Stimulated activated memory B cell treated with anti-CD40 and anti-IgM and Interleukin-4, amounts not matched to agents 10 μg/mL and 1 μg/mL and 100 μg/mL, for 72 hours (primary cell): ENCODE measurements at regions not wholly inside any gene's neighbourhood (a gene's known extent, or its start where the extent isn't known, plus 50 kb on each side); places are given as distances from the start of the nearest gene placed in this dataset.
"Not testable (repeated sequence)": the region's sequence is repeated elsewhere in the genome, so short reads cannot be mapped to it uniquely, and the experiment has no call there.

Source experiments
- ATAC-seq: fragments of 150-1000 bp; cut with Tn5 transposase; 2 replicates; pipeline ENCODE4 v1.10.0; 2021
- H3K27ac Mint-ChIP-seq: one replicate; pipeline ENCODE4 v1.8.0; 2022; ENCODE audit warnings: mild to moderate bottlenecking, mixed read lengths
- H3K27me3 Mint-ChIP-seq: one replicate; pipeline ENCODE4 v1.8.0; 2022; ENCODE audit warnings: mixed read lengths
- H3K36me3 Mint-ChIP-seq: one replicate; pipeline ENCODE4 v1.8.0; 2022; ENCODE audit warnings: mixed read lengths
- H3K4me1 Mint-ChIP-seq: one replicate; pipeline ENCODE4 v1.8.0; 2022; ENCODE audit warnings: mixed read lengths
- H3K4me3 Mint-ChIP-seq: one replicate; pipeline ENCODE4 v1.8.0; 2022; ENCODE audit warnings: mild to moderate bottlenecking, moderate library complexity, mixed read lengths
- H3K9me3 Mint-ChIP-seq: one replicate; pipeline ENCODE4 v1.8.0; 2022; ENCODE audit warnings: mixed read lengths

- no peak for ATAC-seq
- no peak overlapping the region for H3K4me3 Mint-ChIP-seq
- H3K27me3 Mint-ChIP-seq: no peaks in the 10 kb centered on the region
Measured at GRCh38 chr19:30287973-30288372, 84.2 kb upstream of the ZNF536 start.

GRCh38 chr19:30288911-30289310 lies 83.3 kb upstream of the ZNF536 start:
- ATAC-seq: no peak

More at GRCh38 chr19:30287973-30288372, 84.2 kb upstream of the ZNF536 start:
- no peaks in the 10 kb centered on the region for H3K36me3 Mint-ChIP-seq
- peaks cover 21% of the 10 kb centered on the region for H3K9me3 Mint-ChIP-seq
- H3K27ac Mint-ChIP-seq: no peak overlapping the region
- H3K4me1 Mint-ChIP-seq: no peaks in the 10 kb centered on the region

DNA sequence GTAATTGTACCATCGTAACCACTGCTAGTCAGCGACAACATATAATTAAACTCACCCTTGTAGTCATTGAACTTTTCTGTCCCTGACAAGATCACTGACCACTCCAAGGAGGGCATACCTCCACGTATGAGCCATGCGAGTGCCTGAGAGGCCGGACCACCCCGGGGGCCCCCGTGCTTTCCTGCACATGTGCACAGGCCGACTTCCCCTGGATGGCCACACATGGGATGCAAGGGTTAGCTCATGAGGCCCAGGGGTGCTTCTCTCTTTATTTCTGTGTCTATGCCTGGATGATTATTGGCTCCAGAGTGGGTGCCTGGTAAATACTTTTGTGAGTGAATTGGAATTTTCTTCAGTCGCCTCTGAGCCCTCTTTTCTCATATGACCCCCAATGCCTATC lies 82.8 kb upstream of the ZNF536 start:
- H3K4me3 Mint-ChIP-seq: no peak overlapping the region
- no peaks in the 10 kb centered on the region for H3K36me3 Mint-ChIP-seq
- H3K9me3 Mint-ChIP-seq: peaks cover 24% of the 10 kb centered on the region
- no peaks in the 10 kb centered on the region for H3K4me1 Mint-ChIP-seq
- no peak overlapping the region for H3K27ac Mint-ChIP-seq
- H3K27me3 Mint-ChIP-seq: no peaks in the 10 kb centered on the region
- ATAC-seq: no peak

More at GRCh38 chr19:30288911-30289310, 83.3 kb upstream of the ZNF536 start:
- Mint-ChIP-seq H3K27ac (no peak overlapping the region), H3K36me3 (no peaks in the 10 kb centered on the region), H3K4me3 (no peak overlapping the region), H3K9me3 (peaks cover 23% of the 10 kb centered on the region), H3K4me1 (no peaks in the 10 kb centered on the region), H3K27me3 (no peaks in the 10 kb centered on the region)

GRCh38 chr19:30290805-30291204 lies 81.4 kb upstream of the ZNF536 start:
- not testable (repeated sequence) for H3K36me3 Mint-ChIP-seq, H3K27ac Mint-ChIP-seq, H3K4me1 Mint-ChIP-seq, H3K27me3 Mint-ChIP-seq, ATAC-seq, H3K4me3 Mint-ChIP-seq
- peaks cover 24% of the 10 kb centered on the region for H3K9me3 Mint-ChIP-seq

GRCh38 chr19:30293051-30293785 lies 79.0 kb upstream of the ZNF536 start:
- ATAC-seq: no peak

DNA sequence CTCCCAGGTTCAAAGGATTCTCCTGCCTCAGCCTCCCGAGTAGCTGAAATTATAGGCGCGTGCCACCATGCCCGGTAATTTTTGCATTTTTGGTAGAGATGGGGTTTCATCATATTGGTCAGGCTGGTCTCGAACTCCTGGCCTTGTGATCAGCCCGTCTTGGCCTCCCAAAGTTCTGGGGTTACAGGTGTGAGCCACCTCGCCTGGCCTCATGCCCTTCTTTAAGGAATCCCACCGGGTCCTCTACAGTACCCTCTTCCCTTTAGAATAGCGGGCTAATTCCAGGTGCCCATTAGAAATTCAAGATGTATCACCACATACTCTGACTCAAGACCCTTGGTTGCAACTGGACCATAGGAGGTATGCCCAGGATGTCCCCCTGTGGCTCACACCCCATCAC lies 74.2 kb upstream of the ZNF536 start:
- Mint-ChIP-seq H3K36me3 (no peaks in the 10 kb centered on the region), H3K4me3 (no peak overlapping the region), H3K9me3 (peaks cover 3% of the 10 kb centered on the region), H3K27ac (no peak overlapping the region), H3K27me3 (no peaks in the 10 kb centered on the region), H3K4me1 (no peaks in the 10 kb centered on the region)
- no peak for ATAC-seq

More at GRCh38 chr19:30293051-30293785, 79.0 kb upstream of the ZNF536 start:
- Mint-ChIP-seq H3K9me3 (peaks cover 6% of the 10 kb centered on the region), H3K4me1 (no peaks in the 10 kb centered on the region), H3K27ac (no peak overlapping the region), H3K36me3 (no peaks in the 10 kb centered on the region), H3K4me3 (no peak overlapping the region), H3K27me3 (no peaks in the 10 kb centered on the region)

GRCh38 chr19:30303131-30303654 lies 69.0 kb upstream of the ZNF536 start:
- no peaks in the 10 kb centered on the region for H3K4me1 Mint-ChIP-seq

GRCh38 chr19:30304540-30304939 lies 67.6 kb upstream of the ZNF536 start:
- Mint-ChIP-seq H3K27me3 (no peaks in the 10 kb centered on the region), H3K27ac (no peak overlapping the region), H3K4me1 (no peaks in the 10 kb centered on the region), H3K36me3 (no peaks in the 10 kb centered on the region), H3K4me3 (no peak overlapping the region), H3K9me3 (peaks cover 8% of the 10 kb centered on the region)
- ATAC-seq: no peak

More at GRCh38 chr19:30303131-30303654, 69.0 kb upstream of the ZNF536 start:
- no peaks in the 10 kb centered on the region for H3K36me3 Mint-ChIP-seq
- H3K9me3 Mint-ChIP-seq: no peaks in the 10 kb centered on the region
- H3K27ac Mint-ChIP-seq: no peak overlapping the region
- H3K4me3 Mint-ChIP-seq: no peak overlapping the region
- H3K27me3 Mint-ChIP-seq: no peaks in the 10 kb centered on the region
- no peak for ATAC-seq

GRCh38 chr19:30305346-30306060 lies 66.7 kb upstream of the ZNF536 start:
- peaks cover 11% of the 10 kb centered on the region for H3K9me3 Mint-ChIP-seq
- H3K4me3 Mint-ChIP-seq: no peak overlapping the region
- no peaks in the 10 kb centered on the region for H3K4me1 Mint-ChIP-seq
- H3K27ac Mint-ChIP-seq: no peak overlapping the region
- no peaks in the 10 kb centered on the region for H3K27me3 Mint-ChIP-seq
- H3K36me3 Mint-ChIP-seq: no peaks in the 10 kb centered on the region
- no peak for ATAC-seq

DNA sequence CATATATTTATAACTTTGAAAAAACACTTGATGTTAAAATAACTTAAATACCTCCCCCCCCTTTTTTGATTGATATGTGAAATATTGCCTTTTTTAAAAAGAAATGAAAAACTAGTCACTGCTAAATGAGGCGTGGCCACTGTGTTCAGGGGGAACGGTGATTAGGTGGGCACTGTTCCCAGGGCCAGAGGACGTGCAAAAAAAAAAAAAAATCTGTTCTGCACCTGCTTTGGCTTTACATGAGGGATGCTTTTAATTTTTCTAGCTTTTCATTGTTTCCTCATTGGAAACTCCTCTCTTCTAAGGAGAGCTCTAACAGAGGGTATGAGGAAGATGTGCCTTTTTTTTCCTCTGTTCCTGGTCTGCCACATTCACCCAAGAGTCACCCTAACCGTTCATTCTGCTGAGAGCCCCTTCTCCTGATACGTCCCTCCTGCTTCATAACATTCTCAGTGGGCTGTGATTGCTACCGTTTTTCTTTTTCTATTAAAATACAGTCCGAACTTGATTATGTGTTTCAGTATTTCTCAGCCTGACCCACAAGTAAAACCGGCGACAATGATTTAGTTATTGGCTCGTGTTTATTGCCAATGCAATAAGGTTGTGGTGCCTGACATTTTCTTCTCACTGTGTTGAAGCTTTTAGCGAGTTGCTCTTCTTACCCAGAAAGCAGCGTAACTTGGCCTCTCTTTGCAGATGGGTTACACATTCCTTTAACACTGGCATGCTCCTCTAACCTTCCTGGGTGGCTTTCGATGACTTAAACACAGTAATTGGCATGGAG lies 64.8 kb upstream of the ZNF536 start:
- H3K27me3 Mint-ChIP-seq: no peaks in the 10 kb centered on the region
- H3K27ac Mint-ChIP-seq: no peak overlapping the region
- H3K4me3 Mint-ChIP-seq: no peak overlapping the region
- H3K4me1 Mint-ChIP-seq: no peaks in the 10 kb centered on the region
- no peaks in the 10 kb centered on the region for H3K36me3 Mint-ChIP-seq
- H3K9me3 Mint-ChIP-seq: peaks cover 11% of the 10 kb centered on the region
- no peak for ATAC-seq

GRCh38 chr19:30309176-30309575 lies 63.0 kb upstream of the ZNF536 start:
- Mint-ChIP-seq H3K27me3 (no peaks in the 10 kb centered on the region), H3K4me1 (no peaks in the 10 kb centered on the region), H3K36me3 (no peaks in the 10 kb centered on the region), H3K27ac (no peak overlapping the region), H3K9me3 (peaks cover 11% of the 10 kb centered on the region), H3K4me3 (no peak overlapping the region)
- no peak for ATAC-seq

- H3K27ac Mint-ChIP-seq: no peak overlapping the region
- no peak overlapping the region for H3K4me3 Mint-ChIP-seq
- no peaks in the 10 kb centered on the region for H3K4me1 Mint-ChIP-seq
- no peaks in the 10 kb centered on the region for H3K36me3 Mint-ChIP-seq
- peaks cover 14% of the 10 kb centered on the region for H3K9me3 Mint-ChIP-seq
- ATAC-seq: no peak
- H3K27me3 Mint-ChIP-seq: no peaks in the 10 kb centered on the region
Measured at GRCh38 chr19:30309905-30310601, 62.1 kb upstream of the ZNF536 start.

GRCh38 chr19:30310602-30311263 lies 61.5 kb upstream of the ZNF536 start:
- no peaks in the 10 kb centered on the region for H3K36me3 Mint-ChIP-seq
- no peak overlapping the region for H3K4me3 Mint-ChIP-seq
- H3K27me3 Mint-ChIP-seq: no peaks in the 10 kb centered on the region
- ATAC-seq: no peak
- H3K4me1 Mint-ChIP-seq: no peaks in the 10 kb centered on the region
- peaks cover 16% of the 10 kb centered on the region for H3K9me3 Mint-ChIP-seq
- no peak overlapping the region for H3K27ac Mint-ChIP-seq

DNA sequence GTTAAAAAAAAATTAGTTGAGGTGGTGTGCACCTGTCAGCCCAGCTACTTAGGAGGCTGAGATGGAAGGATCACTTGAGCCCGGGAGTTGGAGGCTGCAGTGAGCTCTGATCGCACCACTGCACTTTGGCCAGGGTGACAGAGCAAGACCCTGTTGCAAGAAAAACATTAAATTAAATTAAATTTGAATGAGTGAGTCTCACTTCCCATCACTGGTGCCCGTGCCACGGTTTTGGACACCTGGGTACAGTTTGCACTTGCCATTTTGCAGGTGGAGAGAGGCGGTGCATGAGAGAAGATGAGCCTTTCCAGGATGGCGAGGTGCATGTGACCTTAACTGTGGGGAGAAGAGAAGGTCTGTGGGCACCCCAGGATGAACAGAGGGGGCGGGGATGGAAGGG lies 60.3 kb upstream of the ZNF536 start:
- no peak overlapping the region for H3K27ac Mint-ChIP-seq
- no peaks in the 10 kb centered on the region for H3K27me3 Mint-ChIP-seq
- no peaks in the 10 kb centered on the region for H3K36me3 Mint-ChIP-seq
- H3K4me3 Mint-ChIP-seq: no peak overlapping the region
- no peaks in the 10 kb centered on the region for H3K4me1 Mint-ChIP-seq
- no peak for ATAC-seq
- H3K9me3 Mint-ChIP-seq: peaks cover 23% of the 10 kb centered on the region
